HFFc6 (cell line): ENCODE measurements at regions not wholly inside any gene's neighbourhood (a gene's known extent, or its start where the extent isn't known, plus 50 kb on each side); places are given as distances from the start of the nearest gene placed in this dataset.
"Not testable (repeated sequence)": the region's sequence is repeated elsewhere in the genome, so short reads cannot be mapped to it uniquely, and the experiment has no call there.

Source experiments
- DNase-seq: peaks from one replicate; pipeline ENCODE4 v3.0.0-alpha.2; 2018
- H3K27ac Mint-ChIP-seq: 2 replicates; pipeline ENCODE4 v1.8.0; 2020; ENCODE audit warnings: mild to moderate bottlenecking, mixed read lengths
- H3K27me3 Mint-ChIP-seq: 2 replicates; pipeline ENCODE4 v1.8.0; 2021; ENCODE audit warnings: mild to moderate bottlenecking, moderate library complexity, mixed read lengths; ENCODE audit not compliant: insufficient read depth
- H3K36me3 Mint-ChIP-seq: 2 replicates; pipeline ENCODE4 v1.8.0; 2021; ENCODE audit warnings: low read depth, mixed read lengths
- H3K4me1 Mint-ChIP-seq: 2 replicates; pipeline ENCODE4 v1.8.0; 2020; ENCODE audit warnings: low read depth, mixed read lengths
- H3K4me3 Mint-ChIP-seq: 2 replicates; pipeline ENCODE4 v1.8.0; 2020; ENCODE audit warnings: mild to moderate bottlenecking, moderate library complexity, mixed read lengths
- H3K9me3 Mint-ChIP-seq: 2 replicates; pipeline ENCODE4 v1.8.0; 2020; ENCODE audit warnings: mild to moderate bottlenecking, mixed read lengths
- TF ChIP-seq, protein P1 (sequence below): fragments of 200-600 bp; sonication (generic); IDR thresholded peaks from 2 replicates; pipeline ENCODE4 v1.5.0; 2021; ENCODE audit warnings: antibody characterized with exemption, mild to moderate bottlenecking

DNA sequence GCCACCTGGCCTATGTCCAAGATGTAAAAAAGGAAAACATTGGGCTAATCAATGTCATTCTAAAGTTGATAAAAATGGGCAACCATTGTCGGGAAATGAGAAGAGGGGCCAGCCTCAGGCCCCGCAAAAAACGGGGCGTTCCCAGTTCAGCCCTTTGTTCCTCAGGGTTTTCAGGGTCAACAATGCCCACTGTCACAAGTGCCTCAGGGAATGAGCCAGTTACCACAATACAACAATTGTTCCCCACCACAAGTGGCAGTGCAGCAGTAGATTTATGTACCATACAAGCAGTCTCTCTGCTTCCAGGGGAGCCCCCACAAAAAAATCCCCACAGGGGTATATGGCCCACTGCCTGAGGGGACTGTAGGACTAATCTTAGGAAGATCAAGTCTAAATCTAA, 112.5 kb downstream of the ZNF486 start:
- peaks cover 59% of the 10 kb centered on the region for H3K9me3 Mint-ChIP-seq
- no peaks in the 10 kb centered on the region for H3K27me3 Mint-ChIP-seq
- DNase-seq, result no peak
- H3K4me3 Mint-ChIP-seq, result no peak overlapping the region
- no peaks in the 10 kb centered on the region for H3K36me3 Mint-ChIP-seq
- TF ChIP-seq, protein P1, sequence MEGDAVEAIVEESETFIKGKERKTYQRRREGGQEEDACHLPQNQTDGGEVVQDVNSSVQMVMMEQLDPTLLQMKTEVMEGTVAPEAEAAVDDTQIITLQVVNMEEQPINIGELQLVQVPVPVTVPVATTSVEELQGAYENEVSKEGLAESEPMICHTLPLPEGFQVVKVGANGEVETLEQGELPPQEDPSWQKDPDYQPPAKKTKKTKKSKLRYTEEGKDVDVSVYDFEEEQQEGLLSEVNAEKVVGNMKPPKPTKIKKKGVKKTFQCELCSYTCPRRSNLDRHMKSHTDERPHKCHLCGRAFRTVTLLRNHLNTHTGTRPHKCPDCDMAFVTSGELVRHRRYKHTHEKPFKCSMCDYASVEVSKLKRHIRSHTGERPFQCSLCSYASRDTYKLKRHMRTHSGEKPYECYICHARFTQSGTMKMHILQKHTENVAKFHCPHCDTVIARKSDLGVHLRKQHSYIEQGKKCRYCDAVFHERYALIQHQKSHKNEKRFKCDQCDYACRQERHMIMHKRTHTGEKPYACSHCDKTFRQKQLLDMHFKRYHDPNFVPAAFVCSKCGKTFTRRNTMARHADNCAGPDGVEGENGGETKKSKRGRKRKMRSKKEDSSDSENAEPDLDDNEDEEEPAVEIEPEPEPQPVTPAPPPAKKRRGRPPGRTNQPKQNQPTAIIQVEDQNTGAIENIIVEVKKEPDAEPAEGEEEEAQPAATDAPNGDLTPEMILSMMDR, result no peak
- no peak overlapping the region for H3K27ac Mint-ChIP-seq
- H3K4me1 Mint-ChIP-seq, result no peaks in the 10 kb centered on the region

GRCh38 chr19:20278342-20278741, 111.3 kb downstream of the ZNF486 start:
- no peak overlapping the region for H3K27ac Mint-ChIP-seq
- no peak for DNase-seq
- no peak overlapping the region for H3K4me3 Mint-ChIP-seq
- H3K9me3 Mint-ChIP-seq, result peaks cover 54% of the 10 kb centered on the region
- H3K27me3 Mint-ChIP-seq, result no peaks in the 10 kb centered on the region
- H3K36me3 Mint-ChIP-seq, result no peaks in the 10 kb centered on the region
- no peaks in the 10 kb centered on the region for H3K4me1 Mint-ChIP-seq
- TF ChIP-seq, protein P1, result no peak

GRCh38 chr19:20276732-20277082, 109.7 kb downstream of the ZNF486 start:
- H3K9me3 Mint-ChIP-seq, result peaks cover 49% of the 10 kb centered on the region
- H3K4me3 Mint-ChIP-seq, H3K4me1 Mint-ChIP-seq, H3K27me3 Mint-ChIP-seq, H3K27ac Mint-ChIP-seq, DNase-seq, H3K36me3 Mint-ChIP-seq: not testable (repeated sequence)

- Mint-ChIP-seq H3K36me3 (no peaks in the 10 kb centered on the region), H3K4me3 (no peak overlapping the region), H3K27ac (no peak overlapping the region), H3K4me1 (no peaks in the 10 kb centered on the region), H3K27me3 (no peaks in the 10 kb centered on the region), H3K9me3 (peaks cover 48% of the 10 kb centered on the region)
- no peak for DNase-seq
- TF ChIP-seq, protein P1, result no peak
These were observed 109.2 kb downstream of the ZNF486 start for GRCh38 chr19:20276011-20276731.

DNA sequence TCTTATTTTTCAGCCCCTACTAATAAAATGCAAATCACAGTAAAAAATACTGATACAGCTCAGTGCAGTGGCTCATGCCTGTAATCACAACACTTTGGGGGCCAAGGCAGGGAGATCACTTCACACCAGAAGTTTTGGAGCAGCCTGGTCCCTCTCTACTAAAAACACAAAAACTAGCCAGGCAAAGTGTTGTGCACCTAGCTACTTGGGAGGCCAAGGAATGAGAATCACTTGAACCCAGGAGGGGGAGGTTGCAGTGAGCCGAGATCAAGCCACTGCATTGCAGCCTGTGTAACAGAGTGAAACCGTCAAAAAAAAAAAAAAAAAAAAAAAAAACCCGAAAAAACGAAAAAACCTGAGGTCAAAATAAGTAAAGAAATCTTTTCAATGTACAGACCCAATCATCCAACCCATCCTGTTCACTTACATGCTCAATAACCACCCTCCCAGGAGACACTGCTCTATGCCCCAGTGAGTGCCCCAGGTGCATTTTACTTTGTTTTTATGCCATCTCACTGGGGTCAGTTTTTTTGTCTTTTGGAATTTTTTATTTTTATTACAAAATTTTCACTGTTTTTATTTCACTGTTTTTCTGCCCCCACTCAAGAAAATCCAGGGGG, 107.0 kb downstream of the ZNF486 start:
- no peak for DNase-seq
- no peaks in the 10 kb centered on the region for H3K27me3 Mint-ChIP-seq
- no peaks in the 10 kb centered on the region for H3K36me3 Mint-ChIP-seq
- H3K4me3 Mint-ChIP-seq, result no peak overlapping the region
- no peak overlapping the region for H3K27ac Mint-ChIP-seq
- TF ChIP-seq, protein P1, result no peak
- peaks cover 50% of the 10 kb centered on the region for H3K9me3 Mint-ChIP-seq
- no peaks in the 10 kb centered on the region for H3K4me1 Mint-ChIP-seq

GRCh38 chr19:20273376-20273775, 106.4 kb downstream of the ZNF486 start:
- H3K27me3 Mint-ChIP-seq, result no peaks in the 10 kb centered on the region
- TF ChIP-seq, protein P1, result no peak
- H3K4me3 Mint-ChIP-seq, result no peak overlapping the region
- no peaks in the 10 kb centered on the region for H3K36me3 Mint-ChIP-seq
- H3K9me3 Mint-ChIP-seq, result peaks cover 45% of the 10 kb centered on the region
- H3K4me1 Mint-ChIP-seq, result no peaks in the 10 kb centered on the region
- H3K27ac Mint-ChIP-seq, result no peak overlapping the region
- no peak for DNase-seq

DNA sequence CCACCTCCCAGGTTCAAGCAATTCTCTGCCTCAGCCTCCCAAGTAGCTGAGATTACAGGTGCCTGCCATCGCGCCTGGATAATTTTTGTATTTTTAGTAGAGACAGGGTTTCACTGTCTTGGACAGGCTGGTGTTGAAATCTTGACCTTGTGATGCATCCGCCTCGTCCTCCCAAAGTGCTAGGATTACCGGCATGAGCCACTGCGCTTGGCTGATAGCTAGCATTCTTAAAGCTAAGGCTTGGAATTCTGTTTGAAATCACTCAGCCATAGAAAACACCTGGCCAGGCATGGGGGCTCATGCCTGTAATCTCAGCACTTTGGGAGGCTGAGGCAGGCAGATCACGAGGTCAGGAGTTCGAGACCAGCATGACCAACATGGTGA, 105.6 kb downstream of the ZNF486 start:
- H3K36me3 Mint-ChIP-seq, result not testable (repeated sequence)

DNA sequence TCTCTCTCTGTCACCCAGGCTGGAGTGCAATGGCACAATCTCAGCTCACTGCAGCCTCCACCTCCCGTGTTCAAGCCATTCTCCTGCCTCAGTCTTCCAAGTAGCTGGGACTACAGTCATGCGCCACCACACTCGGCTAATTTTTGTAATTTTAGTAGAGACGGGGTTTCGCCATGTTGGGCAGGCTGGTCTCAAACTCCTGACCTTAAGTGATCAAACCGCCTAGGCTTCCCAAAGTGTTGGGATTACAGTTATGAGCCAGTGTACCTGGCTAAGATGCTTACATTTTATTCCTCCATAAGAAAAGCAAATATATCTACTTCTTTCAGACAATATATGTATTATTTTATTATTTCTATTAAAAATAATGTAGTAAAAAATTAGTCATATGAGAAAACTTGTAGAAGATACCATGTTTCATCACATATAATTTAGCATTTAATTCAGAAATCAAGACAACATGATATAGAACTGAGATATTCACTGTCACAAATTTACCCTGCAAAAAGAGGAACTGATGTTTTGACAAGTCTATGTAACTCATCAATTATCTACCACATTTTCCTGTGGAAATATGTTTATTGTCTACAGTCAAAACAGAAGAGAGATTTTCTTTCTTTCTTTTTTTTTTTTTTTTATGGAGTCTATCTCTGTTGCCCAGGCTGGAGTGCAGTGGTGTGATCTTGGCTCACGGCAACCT, 105.1 kb downstream of the ZNF486 start:
- H3K9me3 Mint-ChIP-seq, result peaks cover 45% of the 10 kb centered on the region
- H3K36me3 Mint-ChIP-seq, H3K27ac Mint-ChIP-seq, DNase-seq, H3K4me3 Mint-ChIP-seq, H3K27me3 Mint-ChIP-seq, H3K4me1 Mint-ChIP-seq: not testable (repeated sequence)

More for the DNA sequence above, 105.6 kb downstream of the ZNF486 start:
- H3K4me1 Mint-ChIP-seq, H3K4me3 Mint-ChIP-seq, H3K27ac Mint-ChIP-seq, H3K27me3 Mint-ChIP-seq, DNase-seq: not testable (repeated sequence)
- H3K9me3 Mint-ChIP-seq, result peaks cover 47% of the 10 kb centered on the region
